Tibial nerve (tissue), 3 donors: ENCODE measurements at regions not wholly inside any gene's neighbourhood (a gene's known extent, or its start where the extent isn't known, plus 50 kb on each side); places are given as distances from the start of the nearest gene placed in this dataset.

Experiments
- CTCF ChIP-seq, 5 experiments: fragments of 200-600 bp in 3 of 5; fragments of 450-650 bp in 2 of 5; sonication (generic) in 3 of 5; IDR thresholded peaks; one replicate each; pipeline ENCODE4 v1.5.1; 2016 to 2019; ENCODE audit warnings: antibody characterized with exemption in 5 of 5, mild to moderate bottlenecking in 3 of 5, moderate library complexity in 2 of 5
- POLR2A ChIP-seq, 2 donors: fragments of 450-650 bp; IDR thresholded peaks; one replicate each; pipeline ENCODE4 v1.6.1; 2017; ENCODE audit warnings: antibody characterized with exemption in 2 of 2, mild to moderate bottlenecking in 2 of 2, moderate library complexity in 2 of 2

GRCh38 chr13:22938576-22938975 is 242.2 kb upstream of the SGCG start:
- TF ChIP-seq CTCF (IDR thresholded peaks at IDR 0.05) (no peak), POLR2A (IDR thresholded peaks at IDR 0.05) (no peak)
